ENCODE measurements at regions not wholly inside any gene's neighbourhood (a gene's known extent, or its start where the extent isn't known, plus 50 kb on each side); places are given as distances from the start of the nearest gene placed in this dataset.

DNA sequence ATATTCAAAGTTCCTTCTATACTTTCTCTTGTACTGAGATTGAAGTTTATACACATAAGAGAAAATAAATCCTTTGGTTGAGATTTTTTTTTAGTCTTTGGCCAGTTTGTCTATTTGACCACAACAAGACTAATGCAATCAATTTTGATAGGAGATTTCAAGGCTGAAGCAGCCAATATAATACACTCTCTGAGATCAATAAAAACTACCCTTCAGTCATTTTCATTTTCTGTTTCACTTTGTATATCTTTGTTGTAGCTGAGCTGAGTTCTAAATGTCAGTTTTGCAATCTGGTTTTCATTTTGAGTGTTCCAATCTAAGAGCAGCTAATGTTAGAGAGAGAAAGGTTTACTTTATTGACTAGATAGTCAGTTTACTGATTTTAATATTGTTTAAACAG is 623.8 kb upstream of the ROBO1 start:
- Histone ChIP-seq H3K36me3 (no peaks in the 10 kb centered on the region), H3K27me3 (no peaks in the 10 kb centered on the region), H3K9me3 (no peaks in the 10 kb centered on the region), H3K27ac (no peak overlapping the region), H3K4me3 (no peak overlapping the region), H3K4me1 (ENCODE audit: insufficient read depth) (no peaks in the 10 kb centered on the region)
- TF ChIP-seq POLR2A (IDR thresholded peaks at IDR 0.05): no peak
- no peak for TF ChIP-seq EP300 (IDR thresholded peaks at IDR 0.05)
- TF ChIP-seq, protein P1, sequence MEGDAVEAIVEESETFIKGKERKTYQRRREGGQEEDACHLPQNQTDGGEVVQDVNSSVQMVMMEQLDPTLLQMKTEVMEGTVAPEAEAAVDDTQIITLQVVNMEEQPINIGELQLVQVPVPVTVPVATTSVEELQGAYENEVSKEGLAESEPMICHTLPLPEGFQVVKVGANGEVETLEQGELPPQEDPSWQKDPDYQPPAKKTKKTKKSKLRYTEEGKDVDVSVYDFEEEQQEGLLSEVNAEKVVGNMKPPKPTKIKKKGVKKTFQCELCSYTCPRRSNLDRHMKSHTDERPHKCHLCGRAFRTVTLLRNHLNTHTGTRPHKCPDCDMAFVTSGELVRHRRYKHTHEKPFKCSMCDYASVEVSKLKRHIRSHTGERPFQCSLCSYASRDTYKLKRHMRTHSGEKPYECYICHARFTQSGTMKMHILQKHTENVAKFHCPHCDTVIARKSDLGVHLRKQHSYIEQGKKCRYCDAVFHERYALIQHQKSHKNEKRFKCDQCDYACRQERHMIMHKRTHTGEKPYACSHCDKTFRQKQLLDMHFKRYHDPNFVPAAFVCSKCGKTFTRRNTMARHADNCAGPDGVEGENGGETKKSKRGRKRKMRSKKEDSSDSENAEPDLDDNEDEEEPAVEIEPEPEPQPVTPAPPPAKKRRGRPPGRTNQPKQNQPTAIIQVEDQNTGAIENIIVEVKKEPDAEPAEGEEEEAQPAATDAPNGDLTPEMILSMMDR (IDR thresholded peaks at IDR 0.05): no peak
- DNase-seq: no peak
- intact Hi-C loops (cut with DNase I): no loop called here

DNA sequence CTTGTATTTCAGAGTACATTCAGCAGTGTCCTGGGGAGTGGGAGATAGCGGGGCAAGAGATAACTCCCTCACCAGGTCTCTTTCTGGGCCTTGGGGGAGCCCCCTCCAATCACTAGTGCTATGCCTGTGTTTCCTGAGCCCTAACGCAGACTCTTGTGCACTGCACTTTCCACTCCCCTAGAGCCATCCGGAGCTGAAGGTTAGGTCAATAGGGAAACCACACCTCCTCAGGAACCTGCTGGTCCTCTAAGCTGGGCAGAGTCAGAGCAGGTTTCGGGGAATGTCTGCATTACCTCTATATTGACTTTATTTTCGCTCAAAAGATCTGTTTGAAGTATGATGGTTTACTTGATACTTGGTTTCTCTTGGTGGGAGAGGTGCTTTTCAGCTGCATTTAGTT is 617.0 kb upstream of the ROBO1 start:
- Histone ChIP-seq H3K27ac (no peak overlapping the region), H3K4me1 (ENCODE audit: insufficient read depth) (no peaks in the 10 kb centered on the region), H3K4me3 (no peak overlapping the region), H3K36me3 (no peaks in the 10 kb centered on the region), H3K9me3 (no peaks in the 10 kb centered on the region), H3K27me3 (no peaks in the 10 kb centered on the region)
- intact Hi-C loops (cut with DNase I): no loop called here
- DNase-seq: no peak
- 82 to 84% (median 83%) methylated on average over 5 of the region's 5 CpGs for WGBS, 3 donors
- no peak for TF ChIP-seq POLR2A (IDR thresholded peaks at IDR 0.05)

DNA sequence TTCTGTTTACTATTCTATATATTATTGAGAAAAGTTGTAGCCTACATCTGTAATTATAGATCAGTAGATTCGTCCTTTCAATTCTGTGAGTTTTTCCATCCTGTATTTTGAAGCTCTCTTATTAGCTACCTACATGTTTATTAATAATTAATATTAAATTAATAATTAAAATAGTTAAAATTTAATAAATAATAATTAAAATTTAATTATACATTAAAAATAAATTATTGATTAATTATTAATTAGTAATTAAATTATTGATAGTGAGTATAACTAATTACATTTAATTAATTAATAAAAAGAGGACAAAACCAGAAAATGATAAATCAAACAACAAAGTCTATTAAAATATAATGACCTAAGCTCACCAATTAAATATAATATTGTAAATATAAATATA is 606.6 kb upstream of the ROBO1 start:
- TF ChIP-seq, protein P1 (IDR thresholded peaks at IDR 0.05): no peak
- TF ChIP-seq POLR2A (IDR thresholded peaks at IDR 0.05) (no peak), EP300 (IDR thresholded peaks at IDR 0.05) (no peak)
- WGBS, 3 donors: 91 to 95% (median 93%) methylated on average over 1 of the region's 1 CpG
- intact Hi-C loops (cut with DNase I): no loop called here

DNA sequence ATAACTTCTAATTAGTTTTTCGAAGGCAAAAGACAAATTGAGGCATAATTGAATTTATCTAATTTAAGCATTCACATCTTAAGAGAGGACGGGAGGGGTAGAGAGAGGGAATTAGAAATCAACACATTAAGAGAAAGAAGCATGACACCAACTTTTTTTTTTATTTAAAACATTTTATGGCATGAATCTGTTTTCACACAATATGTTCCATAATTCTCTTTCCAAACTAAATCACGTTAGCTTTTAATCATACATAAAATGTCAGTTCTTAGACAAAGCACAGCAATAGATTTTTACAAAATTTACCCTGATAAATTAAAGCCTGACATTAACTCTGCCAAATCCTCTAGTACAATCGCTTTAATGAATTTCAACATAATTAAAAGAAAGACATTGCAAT is 600.8 kb upstream of the ROBO1 start:
- Histone ChIP-seq H3K27me3 (no peaks in the 10 kb centered on the region), H3K27ac (no peak overlapping the region), H3K4me3 (no peak overlapping the region), H3K36me3 (no peaks in the 10 kb centered on the region), H3K4me1 (ENCODE audit: insufficient read depth) (no peaks in the 10 kb centered on the region), H3K9me3 (no peaks in the 10 kb centered on the region)
- no peak for DNase-seq
- TF ChIP-seq POLR2A (IDR thresholded peaks at IDR 0.05) (no peak), EP300 (IDR thresholded peaks at IDR 0.05) (no peak)
- TF ChIP-seq, protein P1 (IDR thresholded peaks at IDR 0.05): no peak
- intact Hi-C loops (cut with DNase I): no loop called here
- WGBS, 3 donors: 47 to 49% (median 48%) methylated on average over 4 of the region's 4 CpGs

More for the DNA sequence above, 606.6 kb upstream of the ROBO1 start:
- Histone ChIP-seq H3K4me1 (ENCODE audit: insufficient read depth) (no peaks in the 10 kb centered on the region), H3K9me3 (no peaks in the 10 kb centered on the region), H3K36me3 (no peaks in the 10 kb centered on the region), H3K4me3 (no peak overlapping the region), H3K27me3 (no peaks in the 10 kb centered on the region), H3K27ac (no peak overlapping the region)
- no peak for DNase-seq

DNA sequence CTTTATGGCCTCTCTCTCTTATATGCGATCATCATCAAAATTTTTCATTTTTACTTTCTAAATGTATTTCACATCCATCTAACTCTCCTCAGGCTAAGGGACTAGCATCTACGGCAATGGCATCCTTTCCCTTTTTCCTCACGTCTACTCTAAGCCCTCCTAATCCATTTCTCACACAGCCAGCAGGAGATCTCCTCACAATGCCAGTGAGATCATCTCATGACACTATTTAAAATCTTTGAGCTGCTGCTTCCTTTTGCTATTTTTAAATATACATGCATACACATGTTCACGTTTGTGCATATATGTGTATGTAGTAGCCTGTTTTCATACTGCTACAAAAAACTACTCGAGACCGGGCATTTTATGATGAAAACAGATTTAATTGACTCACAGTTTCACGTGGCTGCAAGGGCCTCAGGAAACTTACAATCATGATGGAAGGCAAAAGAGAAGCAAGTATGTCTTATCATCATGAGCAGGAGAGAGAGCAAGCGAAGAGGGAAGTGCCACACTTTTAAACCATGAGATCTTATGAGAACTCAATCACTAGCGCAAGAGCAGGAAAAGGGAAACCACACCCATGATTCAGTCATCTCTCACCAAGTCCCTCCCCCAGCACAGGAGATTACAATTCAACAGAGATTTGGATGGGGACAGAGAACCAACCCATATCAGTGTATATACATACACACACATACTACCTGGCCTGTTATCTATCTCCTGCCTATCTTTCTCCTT is 599.2 kb upstream of the ROBO1 start:
- Histone ChIP-seq H3K27ac (no peak overlapping the region), H3K36me3 (no peaks in the 10 kb centered on the region), H3K27me3 (no peaks in the 10 kb centered on the region), H3K4me3 (no peak overlapping the region), H3K9me3 (no peaks in the 10 kb centered on the region), H3K4me1 (ENCODE audit: insufficient read depth) (no peaks in the 10 kb centered on the region)
- no peak for DNase-seq
- WGBS, 3 donors: 84 to 85% (median 84%) methylated on average over 9 of the region's 9 CpGs
- TF ChIP-seq EP300 (IDR thresholded peaks at IDR 0.05) (no peak), POLR2A (IDR thresholded peaks at IDR 0.05) (no peak)
- TF ChIP-seq, protein P1 (IDR thresholded peaks at IDR 0.05): no peak
- intact Hi-C loops (cut with DNase I): no loop called here

All from ovary (tissue), 7 donors.